Thymus (tissue), 11 donors: ENCODE measurements at regions not wholly inside any gene's neighbourhood (a gene's known extent, or its start where the extent isn't known, plus 50 kb on each side); places are given as distances from the start of the nearest gene placed in this dataset.

ENCODE experiments used
- DNase-seq, 9 donors: peaks; one replicate each; pipeline ENCODE4 v3.0.0-alpha.2; 2013; ENCODE audit warnings: low spot score in 9 of 9, low read depth in 6 of 9, missing footprints in 1 of 9
- H3K27ac ChIP-seq, 2 donors: one replicate each; pipeline ENCODE4 v1.5.1; 2013; ENCODE audit warnings: control low read depth in 1 of 2, low read depth in 1 of 2, low read length in 1 of 2, mild to moderate bottlenecking in 1 of 2, moderate library complexity in 1 of 2
- H3K27me3 ChIP-seq, 2 donors: one replicate each; pipeline ENCODE4 v1.5.1; 2013; ENCODE audit warnings: low read length in 1 of 2; ENCODE audit not compliant: control insufficient read depth in 2 of 2, insufficient read depth in 1 of 2
- H3K36me3 ChIP-seq, 2 donors: one replicate each; pipeline ENCODE4 v1.5.1; 2013; ENCODE audit warnings: low read length in 1 of 2, mild to moderate bottlenecking in 1 of 2, moderate library complexity in 1 of 2; ENCODE audit not compliant: control insufficient read depth in 2 of 2, insufficient read depth in 2 of 2
- H3K4me1 ChIP-seq, 2 donors: one replicate each; pipeline ENCODE4 v1.5.1; 2013; ENCODE audit warnings: low read length in 2 of 2; ENCODE audit not compliant: control insufficient read depth in 2 of 2, insufficient read depth in 2 of 2
- H3K4me3 ChIP-seq, 2 donors: one replicate each; pipeline ENCODE4 v1.5.1; 2013; ENCODE audit warnings: low read length in 2 of 2, control low read depth in 1 of 2, mild to moderate bottlenecking in 1 of 2
- H3K9me3 ChIP-seq, 2 donors: one replicate each; pipeline ENCODE4 v1.5.1; 2013; ENCODE audit warnings: low read length in 1 of 2, mild to moderate bottlenecking in 1 of 2; ENCODE audit not compliant: control insufficient read depth in 2 of 2, insufficient read depth in 1 of 2
- WGBS: extraction: QIAGEN DNeasy Blood & Tissue Kit; methylation state at CpG from one replicate; pipeline ENCODE4 v1.1.7; 2013; 5-methylcytosine and 5-hydroxymethylcytosine counted together
- donor health status: healthy.

- no peak overlapping the region for H3K27ac ChIP-seq
- H3K9me3 ChIP-seq = no peaks in the 10 kb centered on the region
- H3K4me1 ChIP-seq = no peaks in the 10 kb centered on the region
- 92% methylated on average over 4 of the region's 4 CpGs for WGBS
- H3K36me3 ChIP-seq = no peaks in the 10 kb centered on the region
- H3K27me3 ChIP-seq = no peaks in the 10 kb centered on the region
- no peak for DNase-seq
- H3K4me3 ChIP-seq = no peak overlapping the region
Observed at GRCh38 chr7:25675789-25676474, 447.6 kb upstream of the NPVF start.

DNA sequence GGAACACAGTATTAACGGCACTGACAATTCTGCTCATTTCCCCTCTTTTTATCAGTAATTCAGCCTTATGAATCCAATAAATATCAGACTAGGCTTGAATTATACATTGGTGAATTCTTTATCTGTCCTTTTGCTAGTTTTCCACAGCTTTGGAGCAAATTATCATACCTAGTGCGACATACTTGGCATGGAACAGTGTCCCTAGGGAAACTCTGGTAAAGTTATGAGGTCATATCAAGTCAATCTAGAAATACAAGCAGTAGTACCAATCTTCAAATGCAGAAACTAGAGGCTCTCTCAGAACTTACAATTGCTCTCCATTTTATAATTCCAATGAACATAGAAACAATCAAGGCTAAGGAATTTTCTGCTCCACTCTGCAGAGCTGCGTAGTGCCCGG is 449.3 kb upstream of the NPVF start:
- Histone ChIP-seq H3K27me3 (no peaks in the 10 kb centered on the region), H3K4me3 (no peak overlapping the region), H3K27ac (no peak overlapping the region), H3K9me3 (no peaks in the 10 kb centered on the region), H3K36me3 (no peaks in the 10 kb centered on the region), H3K4me1 (no peaks in the 10 kb centered on the region)
- 97% methylated on average over 4 of the region's 4 CpGs for WGBS
- no peak for DNase-seq

DNA sequence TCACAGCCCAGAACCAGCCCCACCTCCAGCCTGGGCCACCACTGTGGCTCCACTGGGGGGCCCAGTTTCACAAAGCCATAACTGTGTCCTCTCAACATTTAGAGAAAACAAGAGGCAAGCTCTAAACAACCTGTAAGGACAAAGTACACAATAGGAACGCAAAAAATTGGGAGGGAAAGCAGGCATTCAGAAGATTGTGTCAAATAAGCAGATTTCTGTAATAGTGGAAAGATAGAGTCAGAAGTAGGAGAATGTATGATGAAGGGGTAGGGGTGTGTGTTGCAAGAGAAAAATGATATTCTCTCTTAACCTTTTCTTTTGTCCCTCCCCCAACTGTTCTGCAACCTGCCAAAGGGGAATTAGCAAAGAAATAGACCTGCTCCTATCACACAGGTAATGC is 449.9 kb upstream of the NPVF start:
- Histone ChIP-seq H3K36me3 (no peaks in the 10 kb centered on the region), H3K27ac (no peak overlapping the region), H3K9me3 (no peaks in the 10 kb centered on the region), H3K4me1 (no peaks in the 10 kb centered on the region), H3K4me3 (no peak overlapping the region), H3K27me3 (no peaks in the 10 kb centered on the region)
- 95% methylated on average over 1 of the region's 1 CpG for WGBS
- DNase-seq = no peak

GRCh38 chr7:25680636-25681035 is 452.4 kb upstream of the NPVF start:
- Histone ChIP-seq H3K4me1 (no peaks in the 10 kb centered on the region), H3K9me3 (no peaks in the 10 kb centered on the region), H3K27me3 (no peaks in the 10 kb centered on the region), H3K36me3 (no peaks in the 10 kb centered on the region), H3K4me3 (no peak overlapping the region), H3K27ac (no peak overlapping the region)
- no peak for DNase-seq

GRCh38 chr7:25684360-25684759 is 456.1 kb upstream of the NPVF start:
- H3K4me1 ChIP-seq = no peaks in the 10 kb centered on the region
- H3K27me3 ChIP-seq = no peaks in the 10 kb centered on the region
- DNase-seq = no peak
- H3K9me3 ChIP-seq = no peaks in the 10 kb centered on the region
- no peak overlapping the region for H3K27ac ChIP-seq
- H3K36me3 ChIP-seq = no peaks in the 10 kb centered on the region
- 95% methylated on average over 4 of the region's 4 CpGs for WGBS
- H3K4me3 ChIP-seq = no peak overlapping the region

DNA sequence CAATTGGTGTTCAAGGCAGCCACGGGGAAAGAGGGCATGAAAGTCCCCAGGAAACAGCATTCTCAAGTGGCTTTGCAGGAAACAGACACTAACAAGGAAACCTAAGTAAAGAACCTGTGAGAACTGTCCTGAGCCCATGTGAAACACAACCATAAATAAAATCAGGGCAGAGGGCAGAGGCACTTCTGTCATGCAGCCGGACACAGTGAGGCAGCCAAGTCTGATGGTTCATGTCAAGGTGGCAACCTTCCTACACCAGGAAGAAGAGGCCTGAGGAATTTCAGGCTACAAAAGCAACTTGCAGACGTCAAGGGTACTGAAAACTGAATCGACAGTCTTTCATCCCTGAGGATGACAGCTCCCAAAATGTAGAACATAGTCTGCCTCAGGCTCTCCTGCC is 458.2 kb upstream of the NPVF start:
- H3K27me3 ChIP-seq = no peaks in the 10 kb centered on the region

DNA sequence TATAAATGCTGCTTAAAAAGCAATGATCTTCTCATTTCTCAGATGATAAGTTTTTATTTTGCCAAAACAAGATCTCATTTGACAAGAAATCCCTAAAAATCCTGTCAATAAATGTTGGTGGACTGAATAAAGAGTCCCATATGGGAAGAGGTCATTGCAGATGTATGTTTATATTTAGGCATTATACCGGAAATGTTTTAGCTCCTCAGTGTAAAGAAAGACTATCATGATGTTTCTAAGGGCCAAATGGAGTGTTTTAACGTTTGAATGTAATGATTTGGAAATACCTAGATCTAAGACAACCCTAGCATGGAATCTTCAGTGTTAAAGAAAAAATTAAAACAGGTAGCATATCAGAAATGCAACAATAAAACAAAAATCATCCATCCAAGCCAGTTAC is 457.8 kb upstream of the NFE2L3 start:
- WGBS = 87% methylated on average over 2 of the region's 2 CpGs
- no peak for DNase-seq
- no peaks in the 10 kb centered on the region for H3K4me1 ChIP-seq
- H3K36me3 ChIP-seq = no peaks in the 10 kb centered on the region
- H3K4me3 ChIP-seq = no peak overlapping the region
- H3K27me3 ChIP-seq = no peaks in the 10 kb centered on the region
- no peaks in the 10 kb centered on the region for H3K9me3 ChIP-seq
- H3K27ac ChIP-seq = no peak overlapping the region

More for the DNA sequence above, 458.2 kb upstream of the NPVF start:
- 85% methylated on average over 4 of the region's 4 CpGs for WGBS
- Histone ChIP-seq H3K4me1 (no peaks in the 10 kb centered on the region), H3K9me3 (no peaks in the 10 kb centered on the region), H3K4me3 (no peak overlapping the region), H3K36me3 (no peaks in the 10 kb centered on the region), H3K27ac (no peak overlapping the region)
- DNase-seq = no peak

- 92% methylated on average over 4 of the region's 4 CpGs for WGBS
- no peak for DNase-seq
- no peaks in the 10 kb centered on the region for H3K4me1 ChIP-seq
- no peaks in the 10 kb centered on the region for H3K9me3 ChIP-seq
- no peaks in the 10 kb centered on the region for H3K36me3 ChIP-seq
- no peaks in the 10 kb centered on the region for H3K27me3 ChIP-seq
- H3K27ac ChIP-seq = no peak overlapping the region
- no peak overlapping the region for H3K4me3 ChIP-seq
Observed at GRCh38 chr7:25694699-25695098, 457.3 kb upstream of the NFE2L3 start.

DNA sequence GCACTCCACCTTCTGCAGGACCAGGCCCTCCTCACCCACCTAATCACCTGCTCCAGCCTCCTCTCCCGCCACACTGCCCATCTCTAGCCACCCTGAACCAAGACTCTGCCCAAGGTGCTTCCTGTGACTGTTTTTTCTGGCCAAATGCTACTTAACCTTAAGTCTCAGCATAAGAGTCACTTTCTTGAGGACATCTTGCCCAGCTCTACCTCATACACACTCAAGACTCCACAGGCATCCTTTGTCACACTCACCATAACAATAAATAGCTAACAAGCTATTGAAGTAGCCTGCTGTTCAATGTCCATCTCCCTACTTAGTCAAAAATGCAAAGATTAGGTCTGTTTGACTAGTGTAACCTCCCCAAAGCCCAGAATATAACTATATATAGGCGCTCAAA is 455.4 kb upstream of the NFE2L3 start:
- Histone ChIP-seq H3K4me1 (no peaks in the 10 kb centered on the region), H3K9me3 (no peaks in the 10 kb centered on the region), H3K27me3 (no peaks in the 10 kb centered on the region), H3K4me3 (no peak overlapping the region), H3K27ac (no peak overlapping the region), H3K36me3 (no peaks in the 10 kb centered on the region)
- WGBS = 93% methylated on average over 2 of the region's 2 CpGs
- DNase-seq = no peak
